Uterus (tissue), 2 donors: ENCODE measurements at regions not wholly inside any gene's neighbourhood (a gene's known extent, or its start where the extent isn't known, plus 50 kb on each side); places are given as distances from the start of the nearest gene placed in this dataset.

Experiments
- CTCF ChIP-seq, 4 experiments: fragments of 200-600 bp in 2 of 4; fragments of 450-650 bp in 2 of 4; sonication (generic) in 2 of 4; IDR thresholded peaks; one replicate each; pipeline ENCODE4 v1.5.1; 2016 to 2019; ENCODE audit warnings: antibody characterized with exemption in 4 of 4, mild to moderate bottlenecking in 2 of 4, moderate library complexity in 1 of 4
- POLR2A ChIP-seq, 2 donors: fragments of 450-650 bp; IDR thresholded peaks; one replicate each; pipeline ENCODE4 v1.6.1; 2016; ENCODE audit warnings: antibody characterized with exemption in 2 of 2, mild to moderate bottlenecking in 1 of 2, moderate library complexity in 1 of 2

GRCh38 chr6:168373389-168373788 is 53.8 kb upstream of the DACT2 start:
- no peak for TF ChIP-seq CTCF (IDR thresholded peaks at IDR 0.05)
- no peak for TF ChIP-seq POLR2A (IDR thresholded peaks at IDR 0.05)
